Non-pigmented ciliary epithelial cell (primary cell): ENCODE measurements at regions not wholly inside any gene's neighbourhood (a gene's known extent, or its start where the extent isn't known, plus 50 kb on each side); places are given as distances from the start of the nearest gene placed in this dataset.

Experiments used
- DNase-seq: peaks from one replicate; pipeline ENCODE4 v3.0.0-alpha.2; 2010; ENCODE audit warnings: low read depth

- DNase-seq: no peak
Measured at GRCh38 chr11:111444040-111444439, 65.0 kb upstream of the POU2AF1 start.

GRCh38 chr11:111443640-111444039 lies 64.6 kb upstream of the POU2AF1 start:
- no peak for DNase-seq

GRCh38 chr11:111443032-111443431 lies 64.0 kb upstream of the POU2AF1 start:
- no peak for DNase-seq

GRCh38 chr11:111441443-111441842 lies 62.4 kb upstream of the POU2AF1 start:
- peak; percentile 57 for DNase-seq

- no peak for DNase-seq
Measured at GRCh38 chr11:111440416-111441205, 61.5 kb upstream of the POU2AF1 start.

- no peak for DNase-seq
Measured at GRCh38 chr11:111439901-111440300, 60.8 kb upstream of the POU2AF1 start.

- no peak for DNase-seq
Measured at GRCh38 chr11:111438846-111439520, 59.9 kb upstream of the POU2AF1 start.

GRCh38 chr11:111438168-111438567 lies 59.1 kb upstream of the POU2AF1 start:
- no peak for DNase-seq

- DNase-seq: no peak
Measured at GRCh38 chr11:111435046-111435698, 56.1 kb upstream of the POU2AF1 start.

GRCh38 chr11:111429066-111429506 lies 50.0 kb upstream of the POU2AF1 start:
- no peak for DNase-seq
